ENCODE measurements at regions not wholly inside any gene's neighbourhood (a gene's known extent, or its start where the extent isn't known, plus 50 kb on each side); places are given as distances from the start of the nearest gene placed in this dataset.

DNA sequence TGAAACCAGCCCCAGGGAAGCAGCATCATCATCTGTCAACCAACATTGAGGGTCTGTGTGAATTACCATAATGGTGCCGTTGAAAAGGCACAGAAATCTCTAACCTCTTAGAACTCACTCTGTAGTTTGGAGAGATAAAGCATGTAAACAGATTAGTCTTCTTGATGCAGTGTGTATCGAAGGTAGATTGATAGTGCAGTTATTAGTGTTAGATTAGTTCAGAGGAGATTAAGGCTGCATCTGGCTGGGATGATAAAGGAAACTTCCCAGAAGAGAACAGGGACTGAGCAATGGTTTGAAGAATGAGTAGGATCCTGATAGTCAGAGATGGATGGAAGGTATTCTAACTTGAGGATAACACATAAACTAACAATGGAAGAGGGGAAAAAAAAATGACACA, 651.5 kb downstream of the TLE1 start:
- Histone ChIP-seq H3K27me3 (ENCODE audit: control insufficient read depth in 1 of 2, insufficient read depth in 2 of 2, low read length in 2 of 2) (no peaks in the 10 kb centered on the region), H2AFZ (ENCODE audit: low read length) (no peak overlapping the region), H3K4me3 (replicated peaks in 1 of 3; ENCODE audit: insufficient read depth in 1 of 3, low read depth in 2 of 3, low read length in 3 of 3) (no peak overlapping the region), H4K20me1 (ENCODE audit: insufficient read depth, low read length) (no peaks in the 10 kb centered on the region), H3K27ac (ENCODE audit: extremely low read length, insufficient read depth, low read length) (no peak overlapping the region), H3K36me3 (replicated peaks in 1 of 2; ENCODE audit: control insufficient read depth in 1 of 2, insufficient read depth in 2 of 2, low read length in 2 of 2) (no peaks in the 10 kb centered on the region), H3K4me2 (ENCODE audit: low read depth, low read length) (no peak overlapping the region), H3K9me3 (ENCODE audit: low read length) (no peaks in the 10 kb centered on the region), H3K4me1 (ENCODE audit: insufficient read depth, low read length) (no peaks in the 10 kb centered on the region), H3K9ac (ENCODE audit: insufficient read depth, low read depth, low read length) (no peak overlapping the region), H3K79me2 (ENCODE audit: insufficient read depth, low read length) (no peaks in the 10 kb centered on the region)
- BruUV-seq (replicated peaks) = no TSS peak
- intact Hi-C loops (cut with micrococcal nuclease; ENCODE audit: unreplicated experiment) = no loop called here
- CTCF ChIA-PET (ENCODE audit: low intra/inter-chr PET ratio, low total read pairs) = no interaction called here
- POLR2A ChIA-PET = no interaction called here
- ATAC-seq (no peak), DNase-seq (ENCODE audit: low spot score) (no peak), FAIRE-seq (no peak)
- TF ChIP-seq RNF2 (conservative IDR thresholded peaks at IDR 0.05; ENCODE audit: low read depth) (no peak), MATR3 (CRISPR knock-in tag; IDR thresholded peaks at IDR 0.05) (no peak), KMT2A (CRISPR knock-in tag; IDR thresholded peaks at IDR 0.05) (no peak), TBX3 (IDR thresholded peaks at IDR 0.05; ENCODE audit: borderline replicate concordance) (no peak), CEBPB (IDR thresholded peaks at IDR 0.05; ENCODE audit: borderline replicate concordance, low read depth, low read length) (no peak), SP5 (CRISPR knock-in tag; IDR thresholded peaks at IDR 0.05; ENCODE audit: borderline replicate concordance, low read depth) (no peak), XRCC5 (optimal IDR thresholded peaks at IDR 0.05; ENCODE audit: low read length) (no peak), ZNF180 (CRISPR knock-in tag; IDR thresholded peaks at IDR 0.05; ENCODE audit: borderline replicate concordance, low read depth) (no peak), MYNN (CRISPR knock-in tag; IDR thresholded peaks at IDR 0.05; ENCODE audit: low read depth) (no peak), ZFP37 (CRISPR knock-in tag; IDR thresholded peaks at IDR 0.05; ENCODE audit: borderline replicate concordance) (no peak), ZNF615 (CRISPR knock-in tag; IDR thresholded peaks at IDR 0.05; ENCODE audit: borderline replicate concordance) (no peak), MXI1 (IDR thresholded peaks at IDR 0.05; ENCODE audit: borderline replicate concordance, low read depth, low read length) (no peak)
- TF ChIP-seq, protein P1, sequence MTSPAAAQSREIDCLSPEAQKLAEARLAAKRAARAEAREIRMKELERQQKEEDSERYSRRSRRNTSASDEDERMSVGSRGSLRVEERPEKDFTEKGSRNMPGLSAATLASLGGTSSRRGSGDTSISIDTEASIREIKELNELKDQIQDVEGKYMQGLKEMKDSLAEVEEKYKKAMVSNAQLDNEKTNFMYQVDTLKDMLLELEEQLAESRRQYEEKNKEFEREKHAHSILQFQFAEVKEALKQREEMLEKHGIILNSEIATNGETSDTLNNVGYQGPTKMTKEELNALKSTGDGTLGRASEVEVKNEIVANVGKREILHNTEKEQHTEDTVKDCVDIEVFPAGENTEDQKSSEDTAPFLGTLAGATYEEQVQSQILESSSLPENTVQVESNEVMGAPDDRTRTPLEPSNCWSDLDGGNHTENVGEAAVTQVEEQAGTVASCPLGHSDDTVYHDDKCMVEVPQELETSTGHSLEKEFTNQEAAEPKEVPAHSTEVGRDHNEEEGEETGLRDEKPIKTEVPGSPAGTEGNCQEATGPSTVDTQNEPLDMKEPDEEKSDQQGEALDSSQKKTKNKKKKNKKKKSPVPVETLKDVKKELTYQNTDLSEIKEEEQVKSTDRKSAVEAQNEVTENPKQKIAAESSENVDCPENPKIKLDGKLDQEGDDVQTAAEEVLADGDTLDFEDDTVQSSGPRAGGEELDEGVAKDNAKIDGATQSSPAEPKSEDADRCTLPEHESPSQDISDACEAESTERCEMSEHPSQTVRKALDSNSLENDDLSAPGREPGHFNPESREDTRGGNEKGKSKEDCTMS (CRISPR knock-in tag; conservative IDR thresholded peaks at IDR 0.05) = no peak
- TF ChIP-seq, protein P2, sequence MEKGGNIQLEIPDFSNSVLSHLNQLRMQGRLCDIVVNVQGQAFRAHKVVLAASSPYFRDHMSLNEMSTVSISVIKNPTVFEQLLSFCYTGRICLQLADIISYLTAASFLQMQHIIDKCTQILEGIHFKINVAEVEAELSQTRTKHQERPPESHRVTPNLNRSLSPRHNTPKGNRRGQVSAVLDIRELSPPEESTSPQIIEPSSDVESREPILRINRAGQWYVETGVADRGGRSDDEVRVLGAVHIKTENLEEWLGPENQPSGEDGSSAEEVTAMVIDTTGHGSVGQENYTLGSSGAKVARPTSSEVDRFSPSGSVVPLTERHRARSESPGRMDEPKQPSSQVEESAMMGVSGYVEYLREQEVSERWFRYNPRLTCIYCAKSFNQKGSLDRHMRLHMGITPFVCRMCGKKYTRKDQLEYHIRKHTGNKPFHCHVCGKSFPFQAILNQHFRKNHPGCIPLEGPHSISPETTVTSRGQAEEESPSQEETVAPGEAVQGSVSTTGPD (CRISPR knock-in tag; IDR thresholded peaks at IDR 0.05) = no peak
- 0% methylated on average over 2 of the region's 2 CpGs for WGBS (ENCODE audit: low lambda C conversion rate)
- in situ Hi-C loops (cut with HindIII; ENCODE audit: extremely low pct_ligation_motif_present, low pct_unique_long_range_greater_than_20kb) = no loop called here
